ENCODE measurements at regions not wholly inside any gene's neighbourhood (a gene's known extent, or its start where the extent isn't known, plus 50 kb on each side); places are given as distances from the start of the nearest gene placed in this dataset.

DNA sequence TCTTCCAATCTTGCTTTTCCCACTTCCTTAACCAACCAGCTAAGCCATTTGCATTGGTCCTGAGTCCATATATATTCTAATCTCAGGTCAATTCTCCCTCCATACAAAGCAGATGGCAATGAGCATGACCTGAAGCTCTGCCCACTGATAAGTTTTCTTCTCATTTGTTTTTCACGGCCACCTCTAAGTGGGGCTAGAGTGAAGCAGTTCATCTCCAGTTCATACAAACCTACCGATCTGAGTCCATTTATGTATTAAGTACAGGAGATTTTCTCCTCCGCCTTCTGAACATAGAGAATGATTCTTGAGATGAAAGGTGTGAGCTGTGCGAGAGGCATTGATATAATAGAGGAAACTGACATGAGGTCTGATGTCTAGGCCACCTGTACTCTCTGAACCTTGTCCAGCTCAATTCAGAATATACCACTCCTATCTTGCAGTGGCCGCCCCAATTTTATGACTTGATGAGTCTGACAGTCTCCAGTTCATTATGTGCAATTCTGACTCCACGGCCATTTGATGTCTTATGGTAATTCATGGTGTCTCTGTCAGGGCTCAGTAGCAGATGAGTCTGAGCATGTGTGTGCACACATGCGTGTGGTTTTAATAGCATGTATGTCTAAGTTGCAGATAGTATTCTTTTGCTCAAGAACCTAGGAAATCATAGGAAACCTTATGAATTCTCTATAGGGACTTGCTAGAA lies 329.8 kb downstream of the PMP22 start (continued):
- TF ChIP-seq, protein P1, sequence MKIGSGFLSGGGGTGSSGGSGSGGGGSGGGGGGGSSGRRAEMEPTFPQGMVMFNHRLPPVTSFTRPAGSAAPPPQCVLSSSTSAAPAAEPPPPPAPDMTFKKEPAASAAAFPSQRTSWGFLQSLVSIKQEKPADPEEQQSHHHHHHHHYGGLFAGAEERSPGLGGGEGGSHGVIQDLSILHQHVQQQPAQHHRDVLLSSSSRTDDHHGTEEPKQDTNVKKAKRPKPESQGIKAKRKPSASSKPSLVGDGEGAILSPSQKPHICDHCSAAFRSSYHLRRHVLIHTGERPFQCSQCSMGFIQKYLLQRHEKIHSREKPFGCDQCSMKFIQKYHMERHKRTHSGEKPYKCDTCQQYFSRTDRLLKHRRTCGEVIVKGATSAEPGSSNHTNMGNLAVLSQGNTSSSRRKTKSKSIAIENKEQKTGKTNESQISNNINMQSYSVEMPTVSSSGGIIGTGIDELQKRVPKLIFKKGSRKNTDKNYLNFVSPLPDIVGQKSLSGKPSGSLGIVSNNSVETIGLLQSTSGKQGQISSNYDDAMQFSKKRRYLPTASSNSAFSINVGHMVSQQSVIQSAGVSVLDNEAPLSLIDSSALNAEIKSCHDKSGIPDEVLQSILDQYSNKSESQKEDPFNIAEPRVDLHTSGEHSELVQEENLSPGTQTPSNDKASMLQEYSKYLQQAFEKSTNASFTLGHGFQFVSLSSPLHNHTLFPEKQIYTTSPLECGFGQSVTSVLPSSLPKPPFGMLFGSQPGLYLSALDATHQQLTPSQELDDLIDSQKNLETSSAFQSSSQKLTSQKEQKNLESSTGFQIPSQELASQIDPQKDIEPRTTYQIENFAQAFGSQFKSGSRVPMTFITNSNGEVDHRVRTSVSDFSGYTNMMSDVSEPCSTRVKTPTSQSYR (CRISPR knock-in tag; IDR thresholded peaks at IDR 0.05): no peak
- TF ChIP-seq HMGA2 (CRISPR knock-in tag; IDR thresholded peaks at IDR 0.05): no peak
- TF ChIP-seq, protein P2, sequence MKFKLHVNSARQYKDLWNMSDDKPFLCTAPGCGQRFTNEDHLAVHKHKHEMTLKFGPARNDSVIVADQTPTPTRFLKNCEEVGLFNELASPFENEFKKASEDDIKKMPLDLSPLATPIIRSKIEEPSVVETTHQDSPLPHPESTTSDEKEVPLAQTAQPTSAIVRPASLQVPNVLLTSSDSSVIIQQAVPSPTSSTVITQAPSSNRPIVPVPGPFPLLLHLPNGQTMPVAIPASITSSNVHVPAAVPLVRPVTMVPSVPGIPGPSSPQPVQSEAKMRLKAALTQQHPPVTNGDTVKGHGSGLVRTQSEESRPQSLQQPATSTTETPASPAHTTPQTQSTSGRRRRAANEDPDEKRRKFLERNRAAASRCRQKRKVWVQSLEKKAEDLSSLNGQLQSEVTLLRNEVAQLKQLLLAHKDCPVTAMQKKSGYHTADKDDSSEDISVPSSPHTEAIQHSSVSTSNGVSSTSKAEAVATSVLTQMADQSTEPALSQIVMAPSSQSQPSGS (CRISPR knock-in tag; IDR thresholded peaks at IDR 0.05; ENCODE audit: borderline replicate concordance, low read depth): no peak

DNA sequence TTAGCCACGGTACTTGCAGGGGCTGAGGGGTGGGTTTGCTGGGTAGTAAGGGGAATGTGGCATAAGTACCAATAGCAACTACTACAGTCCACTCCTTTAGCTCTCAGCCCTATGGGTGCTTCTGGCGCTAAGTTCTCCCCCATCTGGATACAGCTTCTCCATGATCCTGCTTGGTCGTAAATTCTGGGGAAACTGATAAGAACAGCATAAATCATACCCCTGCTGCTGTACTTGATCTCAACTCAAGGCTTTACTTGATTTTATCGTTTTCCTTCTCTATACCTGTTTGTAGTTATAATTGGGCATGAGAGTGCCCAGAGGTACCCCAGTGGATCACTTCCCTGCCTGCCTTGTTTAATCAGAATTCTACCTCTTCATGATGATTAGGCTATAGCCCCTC lies 331.4 kb downstream of the PMP22 start:
- no peak overlapping the region for H3K27ac Mint-ChIP-seq
- peaks cover 9% of the 10 kb centered on the region for H3K9me3 Mint-ChIP-seq
- ATAC-seq (no peak), DNase-seq (ENCODE audit: low spot score) (no peak)
- no peak overlapping the region for H3K4me3 Mint-ChIP-seq
- no peaks in the 10 kb centered on the region for H3K27me3 Mint-ChIP-seq (ENCODE audit: low read depth)
- TF ChIP-seq, protein P3, sequence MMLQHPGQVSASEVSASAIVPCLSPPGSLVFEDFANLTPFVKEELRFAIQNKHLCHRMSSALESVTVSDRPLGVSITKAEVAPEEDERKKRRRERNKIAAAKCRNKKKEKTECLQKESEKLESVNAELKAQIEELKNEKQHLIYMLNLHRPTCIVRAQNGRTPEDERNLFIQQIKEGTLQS (CRISPR knock-in tag; conservative IDR thresholded peaks at IDR 0.05): no peak
- TF ChIP-seq, protein P4, sequence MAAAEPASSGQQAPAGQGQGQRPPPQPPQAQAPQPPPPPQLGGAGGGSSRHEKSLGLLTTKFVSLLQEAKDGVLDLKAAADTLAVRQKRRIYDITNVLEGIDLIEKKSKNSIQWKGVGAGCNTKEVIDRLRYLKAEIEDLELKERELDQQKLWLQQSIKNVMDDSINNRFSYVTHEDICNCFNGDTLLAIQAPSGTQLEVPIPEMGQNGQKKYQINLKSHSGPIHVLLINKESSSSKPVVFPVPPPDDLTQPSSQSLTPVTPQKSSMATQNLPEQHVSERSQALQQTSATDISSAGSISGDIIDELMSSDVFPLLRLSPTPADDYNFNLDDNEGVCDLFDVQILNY (CRISPR knock-in tag; IDR thresholded peaks at IDR 0.05): no peak
- TF ChIP-seq EMX1 (CRISPR knock-in tag; IDR thresholded peaks at IDR 0.05) (no peak), ZBTB21 (CRISPR knock-in tag; IDR thresholded peaks at IDR 0.05; ENCODE audit: borderline replicate concordance) (no peak), FOXK1 (CRISPR knock-in tag; IDR thresholded peaks at IDR 0.05) (no peak), ZNF317 (CRISPR knock-in tag; IDR thresholded peaks at IDR 0.05; ENCODE audit: borderline replicate concordance, low read depth) (no peak), HMGA2 (CRISPR knock-in tag; IDR thresholded peaks at IDR 0.05) (no peak), CBFB (CRISPR knock-in tag; IDR thresholded peaks at IDR 0.05; ENCODE audit: low read depth) (no peak), CREB1 (CRISPR knock-in tag; IDR thresholded peaks at IDR 0.05) (no peak)
- TF ChIP-seq, protein P5, sequence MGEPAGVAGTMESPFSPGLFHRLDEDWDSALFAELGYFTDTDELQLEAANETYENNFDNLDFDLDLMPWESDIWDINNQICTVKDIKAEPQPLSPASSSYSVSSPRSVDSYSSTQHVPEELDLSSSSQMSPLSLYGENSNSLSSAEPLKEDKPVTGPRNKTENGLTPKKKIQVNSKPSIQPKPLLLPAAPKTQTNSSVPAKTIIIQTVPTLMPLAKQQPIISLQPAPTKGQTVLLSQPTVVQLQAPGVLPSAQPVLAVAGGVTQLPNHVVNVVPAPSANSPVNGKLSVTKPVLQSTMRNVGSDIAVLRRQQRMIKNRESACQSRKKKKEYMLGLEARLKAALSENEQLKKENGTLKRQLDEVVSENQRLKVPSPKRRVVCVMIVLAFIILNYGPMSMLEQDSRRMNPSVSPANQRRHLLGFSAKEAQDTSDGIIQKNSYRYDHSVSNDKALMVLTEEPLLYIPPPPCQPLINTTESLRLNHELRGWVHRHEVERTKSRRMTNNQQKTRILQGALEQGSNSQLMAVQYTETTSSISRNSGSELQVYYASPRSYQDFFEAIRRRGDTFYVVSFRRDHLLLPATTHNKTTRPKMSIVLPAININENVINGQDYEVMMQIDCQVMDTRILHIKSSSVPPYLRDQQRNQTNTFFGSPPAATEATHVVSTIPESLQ (CRISPR knock-in tag; IDR thresholded peaks at IDR 0.05): no peak
- TF ChIP-seq, protein P6, sequence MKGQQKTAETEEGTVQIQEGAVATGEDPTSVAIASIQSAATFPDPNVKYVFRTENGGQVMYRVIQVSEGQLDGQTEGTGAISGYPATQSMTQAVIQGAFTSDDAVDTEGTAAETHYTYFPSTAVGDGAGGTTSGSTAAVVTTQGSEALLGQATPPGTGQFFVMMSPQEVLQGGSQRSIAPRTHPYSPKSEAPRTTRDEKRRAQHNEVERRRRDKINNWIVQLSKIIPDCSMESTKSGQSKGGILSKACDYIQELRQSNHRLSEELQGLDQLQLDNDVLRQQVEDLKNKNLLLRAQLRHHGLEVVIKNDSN (CRISPR knock-in tag; IDR thresholded peaks at IDR 0.05): no peak
- TF ChIP-seq, protein P7, sequence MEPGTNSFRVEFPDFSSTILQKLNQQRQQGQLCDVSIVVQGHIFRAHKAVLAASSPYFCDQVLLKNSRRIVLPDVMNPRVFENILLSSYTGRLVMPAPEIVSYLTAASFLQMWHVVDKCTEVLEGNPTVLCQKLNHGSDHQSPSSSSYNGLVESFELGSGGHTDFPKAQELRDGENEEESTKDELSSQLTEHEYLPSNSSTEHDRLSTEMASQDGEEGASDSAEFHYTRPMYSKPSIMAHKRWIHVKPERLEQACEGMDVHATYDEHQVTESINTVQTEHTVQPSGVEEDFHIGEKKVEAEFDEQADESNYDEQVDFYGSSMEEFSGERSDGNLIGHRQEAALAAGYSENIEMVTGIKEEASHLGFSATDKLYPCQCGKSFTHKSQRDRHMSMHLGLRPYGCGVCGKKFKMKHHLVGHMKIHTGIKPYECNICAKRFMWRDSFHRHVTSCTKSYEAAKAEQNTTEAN (CRISPR knock-in tag; IDR thresholded peaks at IDR 0.05): no peak
- TF ChIP-seq, protein P2 (CRISPR knock-in tag; IDR thresholded peaks at IDR 0.05; ENCODE audit: borderline replicate concordance, low read depth): no peak
- TF ChIP-seq, protein P8, sequence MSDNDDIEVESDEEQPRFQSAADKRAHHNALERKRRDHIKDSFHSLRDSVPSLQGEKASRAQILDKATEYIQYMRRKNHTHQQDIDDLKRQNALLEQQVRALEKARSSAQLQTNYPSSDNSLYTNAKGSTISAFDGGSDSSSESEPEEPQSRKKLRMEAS (CRISPR knock-in tag; IDR thresholded peaks at IDR 0.05): no peak
- POLR2A ChIA-PET: no interaction called here
- CTCF ChIA-PET: interaction anchor here (1.8 kb wide), 1 partner anchor 115 kb away, joined by 5 read pairs; no protein-coding TSS in a partner anchor
- 0 out of 2 replicates have a peak, but pooled peaks cover 7% of the 10 kb centered on the region for H3K4me1 Mint-ChIP-seq
- H3K36me3 Mint-ChIP-seq: no peaks in the 10 kb centered on the region

Measured in WTC11 (cell line).